ENCODE measurements at regions not wholly inside any gene's neighbourhood (a gene's known extent, or its start where the extent isn't known, plus 50 kb on each side); places are given as distances from the start of the nearest gene placed in this dataset.

- Mint-ChIP-seq H3K27ac (no peak overlapping the region), H3K4me3 (no peak overlapping the region), H3K9me3 (peaks cover 7% of the 10 kb centered on the region), H3K27me3 (ENCODE audit: low read depth) (no peaks in the 10 kb centered on the region), H3K36me3 (ENCODE audit: low read depth) (no peaks in the 10 kb centered on the region), H3K4me1 (ENCODE audit: low read depth) (no peaks in the 10 kb centered on the region)
- DNase-seq (ENCODE audit: low spot score): no peak
Observed at GRCh38 chr7:84553711-84554110, 359.1 kb upstream of the SEMA3A start.

- H3K9me3 Mint-ChIP-seq: no peaks in the 10 kb centered on the region
- no peaks in the 10 kb centered on the region for H3K27me3 Mint-ChIP-seq (ENCODE audit: low read depth)
Observed at GRCh38 chr7:84549409-84549808, 354.8 kb upstream of the SEMA3A start.

GRCh38 chr7:84548366-84549365 is 354.1 kb upstream of the SEMA3A start:
- H3K4me3 Mint-ChIP-seq: no peak overlapping the region
- H3K36me3 Mint-ChIP-seq (ENCODE audit: low read depth): no peaks in the 10 kb centered on the region
- DNase-seq (ENCODE audit: low spot score): no peak

More at GRCh38 chr7:84549409-84549808, 354.8 kb upstream of the SEMA3A start:
- H3K36me3 Mint-ChIP-seq (ENCODE audit: low read depth): no peaks in the 10 kb centered on the region
- no peak overlapping the region for H3K27ac Mint-ChIP-seq
- H3K4me3 Mint-ChIP-seq: no peak overlapping the region
- DNase-seq (ENCODE audit: low spot score): no peak
- no peaks in the 10 kb centered on the region for H3K4me1 Mint-ChIP-seq (ENCODE audit: low read depth)

GRCh38 chr7:84547331-84547730 is 352.7 kb upstream of the SEMA3A start:
- no peaks in the 10 kb centered on the region for H3K4me1 Mint-ChIP-seq (ENCODE audit: low read depth)
- H3K9me3 Mint-ChIP-seq: no peaks in the 10 kb centered on the region
- no peaks in the 10 kb centered on the region for H3K27me3 Mint-ChIP-seq (ENCODE audit: low read depth)
- no peak overlapping the region for H3K4me3 Mint-ChIP-seq
- H3K36me3 Mint-ChIP-seq (ENCODE audit: low read depth): no peaks in the 10 kb centered on the region
- H3K27ac Mint-ChIP-seq: no peak overlapping the region
- DNase-seq (ENCODE audit: low spot score): no peak

More at GRCh38 chr7:84548366-84549365, 354.1 kb upstream of the SEMA3A start:
- Mint-ChIP-seq H3K9me3 (no peaks in the 10 kb centered on the region), H3K27ac (no peak overlapping the region), H3K27me3 (ENCODE audit: low read depth) (no peaks in the 10 kb centered on the region), H3K4me1 (ENCODE audit: low read depth) (no peaks in the 10 kb centered on the region)

- H3K27me3 Mint-ChIP-seq (ENCODE audit: low read depth): no peaks in the 10 kb centered on the region
- no peaks in the 10 kb centered on the region for H3K9me3 Mint-ChIP-seq
- no peak overlapping the region for H3K27ac Mint-ChIP-seq
- DNase-seq (ENCODE audit: low spot score): no peak
- H3K4me1 Mint-ChIP-seq (ENCODE audit: low read depth): no peaks in the 10 kb centered on the region
- H3K36me3 Mint-ChIP-seq (ENCODE audit: low read depth): no peaks in the 10 kb centered on the region
- H3K4me3 Mint-ChIP-seq: no peak overlapping the region
Observed at GRCh38 chr7:84546403-84546802, 351.8 kb upstream of the SEMA3A start.

GRCh38 chr7:84538268-84538667 is 343.7 kb upstream of the SEMA3A start:
- no peaks in the 10 kb centered on the region for H3K4me1 Mint-ChIP-seq (ENCODE audit: low read depth)
- no peak for DNase-seq (ENCODE audit: low spot score)
- no peaks in the 10 kb centered on the region for H3K9me3 Mint-ChIP-seq
- H3K27me3 Mint-ChIP-seq (ENCODE audit: low read depth): no peaks in the 10 kb centered on the region
- no peak overlapping the region for H3K4me3 Mint-ChIP-seq
- H3K27ac Mint-ChIP-seq: no peak overlapping the region
- no peaks in the 10 kb centered on the region for H3K36me3 Mint-ChIP-seq (ENCODE audit: low read depth)

DNA sequence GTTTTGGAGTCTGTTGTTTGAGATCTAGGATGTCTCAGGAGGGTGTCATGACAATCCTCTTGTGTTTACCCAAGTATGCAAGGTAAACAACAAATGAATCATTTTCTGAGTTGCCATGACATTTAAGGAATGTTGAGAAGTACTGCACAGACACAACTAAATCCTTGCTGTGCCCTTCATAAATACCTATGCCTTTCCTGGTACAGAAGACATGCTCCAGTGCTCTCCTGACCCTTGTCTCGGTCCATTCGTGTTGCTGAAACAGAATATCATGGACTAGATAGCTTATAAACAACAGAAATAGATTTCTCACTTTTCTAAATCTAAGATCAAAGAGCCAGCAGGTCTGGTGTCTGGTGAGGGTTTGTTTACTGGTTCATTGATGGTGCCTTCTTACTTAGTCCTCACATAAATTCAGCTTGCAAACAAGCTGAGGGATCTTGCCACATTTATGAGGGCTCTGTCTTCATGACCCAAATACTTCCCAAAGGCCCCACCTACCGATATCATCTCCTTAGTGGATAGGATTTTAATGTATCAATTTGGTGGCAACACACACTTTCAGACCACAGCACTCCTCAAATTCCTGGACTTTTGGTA is 341.8 kb upstream of the SEMA3A start:
- no peaks in the 10 kb centered on the region for H3K4me1 Mint-ChIP-seq (ENCODE audit: low read depth)

DNA sequence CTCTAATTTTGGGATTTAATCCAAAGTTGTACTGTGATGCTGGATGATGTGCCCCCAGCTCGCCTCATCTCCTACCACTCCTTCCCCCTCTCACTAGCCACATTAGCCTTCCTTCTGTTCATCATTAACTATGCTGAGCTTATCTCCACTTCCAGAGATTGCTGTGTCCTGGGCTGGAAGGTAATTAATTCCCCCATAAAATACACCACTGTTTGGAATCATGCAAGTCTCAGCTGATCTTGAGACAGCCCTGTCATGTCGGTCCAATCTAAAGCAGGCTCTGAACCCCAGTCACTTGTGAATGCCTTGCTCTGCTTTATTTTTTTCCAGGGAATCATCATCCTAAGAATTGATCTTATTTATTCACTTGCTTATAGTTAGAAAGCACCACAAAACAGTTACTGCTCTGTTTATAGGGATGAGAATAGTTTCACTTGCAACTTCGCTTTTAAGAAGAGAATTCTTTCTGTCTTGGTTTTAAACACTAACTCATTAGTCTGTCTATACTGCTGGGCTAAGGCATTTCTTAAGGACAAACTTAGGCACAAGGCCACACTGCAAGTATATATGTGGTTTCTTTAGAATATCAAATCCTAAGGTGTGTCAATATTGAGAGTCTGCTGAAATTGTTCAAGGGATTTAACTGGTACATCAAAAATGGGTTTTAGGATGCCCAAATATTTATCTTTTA is 341.1 kb upstream of the SEMA3A start:
- no peak overlapping the region for H3K4me3 Mint-ChIP-seq
- H3K36me3 Mint-ChIP-seq (ENCODE audit: low read depth): no peaks in the 10 kb centered on the region
- no peaks in the 10 kb centered on the region for H3K4me1 Mint-ChIP-seq (ENCODE audit: low read depth)
- no peak overlapping the region for H3K27ac Mint-ChIP-seq
- no peaks in the 10 kb centered on the region for H3K27me3 Mint-ChIP-seq (ENCODE audit: low read depth)
- H3K9me3 Mint-ChIP-seq: no peaks in the 10 kb centered on the region
- no peak for DNase-seq (ENCODE audit: low spot score)

More for the DNA sequence above, 341.8 kb upstream of the SEMA3A start:
- H3K4me3 Mint-ChIP-seq: no peak overlapping the region
- no peaks in the 10 kb centered on the region for H3K36me3 Mint-ChIP-seq (ENCODE audit: low read depth)
- no peak overlapping the region for H3K27ac Mint-ChIP-seq
- H3K9me3 Mint-ChIP-seq: no peaks in the 10 kb centered on the region
- DNase-seq (ENCODE audit: low spot score): no peak
- H3K27me3 Mint-ChIP-seq (ENCODE audit: low read depth): no peaks in the 10 kb centered on the region

- H3K4me1 Mint-ChIP-seq (ENCODE audit: low read depth): no peaks in the 10 kb centered on the region
- H3K27ac Mint-ChIP-seq: no peak overlapping the region
- DNase-seq (ENCODE audit: low spot score): no peak
- H3K9me3 Mint-ChIP-seq: no peaks in the 10 kb centered on the region
- no peak overlapping the region for H3K4me3 Mint-ChIP-seq
- no peaks in the 10 kb centered on the region for H3K36me3 Mint-ChIP-seq (ENCODE audit: low read depth)
- H3K27me3 Mint-ChIP-seq (ENCODE audit: low read depth): no peaks in the 10 kb centered on the region
Observed at GRCh38 chr7:84533182-84533581, 338.6 kb upstream of the SEMA3A start.

- H3K4me3 Mint-ChIP-seq: no peak overlapping the region
- DNase-seq (ENCODE audit: low spot score): no peak
- H3K36me3 Mint-ChIP-seq (ENCODE audit: low read depth): no peaks in the 10 kb centered on the region
- H3K27me3 Mint-ChIP-seq (ENCODE audit: low read depth): no peaks in the 10 kb centered on the region
- H3K4me1 Mint-ChIP-seq (ENCODE audit: low read depth): no peaks in the 10 kb centered on the region
- no peaks in the 10 kb centered on the region for H3K9me3 Mint-ChIP-seq
- no peak overlapping the region for H3K27ac Mint-ChIP-seq
Observed at GRCh38 chr7:84532196-84532595, 337.6 kb upstream of the SEMA3A start.

DNA sequence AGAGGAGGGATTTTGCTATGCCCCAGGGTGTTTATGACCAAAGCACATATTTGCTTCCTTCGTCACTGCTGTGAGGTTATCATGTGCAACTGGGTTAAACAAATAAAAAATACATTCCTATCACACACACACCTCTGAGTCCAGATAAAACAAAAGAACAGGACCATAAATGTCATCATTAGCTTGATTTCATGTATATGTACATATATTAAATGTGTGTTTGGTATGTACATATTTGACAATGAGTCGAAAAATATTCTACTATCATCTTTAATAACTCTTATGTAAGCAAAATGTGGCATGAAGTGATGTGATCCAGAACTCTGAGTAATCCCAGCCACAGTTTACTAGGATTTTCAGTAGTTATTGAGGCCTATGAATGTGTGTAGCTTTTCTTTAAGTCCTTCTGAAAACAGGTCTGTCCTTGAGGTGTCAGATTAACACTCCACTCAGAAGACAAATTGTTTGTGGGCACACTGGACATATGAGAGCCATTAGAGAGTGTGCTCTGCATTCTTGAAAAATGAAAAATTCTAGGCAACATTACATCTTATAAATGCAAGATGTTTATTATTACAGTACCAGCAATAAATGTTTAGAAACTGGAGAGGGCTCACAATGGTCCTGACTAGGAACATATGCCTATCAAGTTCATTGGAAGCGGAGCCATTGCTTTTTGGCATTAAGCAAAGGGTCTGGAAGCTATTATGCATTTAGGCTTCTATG is 335.1 kb upstream of the SEMA3A start:
- Mint-ChIP-seq H3K27me3 (ENCODE audit: low read depth) (no peaks in the 10 kb centered on the region), H3K9me3 (no peaks in the 10 kb centered on the region), H3K36me3 (ENCODE audit: low read depth) (no peaks in the 10 kb centered on the region), H3K4me1 (ENCODE audit: low read depth) (no peaks in the 10 kb centered on the region), H3K27ac (no peak overlapping the region), H3K4me3 (no peak overlapping the region)
- DNase-seq (ENCODE audit: low spot score): no peak

- no peak for DNase-seq (ENCODE audit: low spot score)
- no peaks in the 10 kb centered on the region for H3K27me3 Mint-ChIP-seq (ENCODE audit: low read depth)
- H3K36me3 Mint-ChIP-seq (ENCODE audit: low read depth): no peaks in the 10 kb centered on the region
- no peak overlapping the region for H3K27ac Mint-ChIP-seq
- H3K9me3 Mint-ChIP-seq: no peaks in the 10 kb centered on the region
- H3K4me1 Mint-ChIP-seq (ENCODE audit: low read depth): no peaks in the 10 kb centered on the region
- no peak overlapping the region for H3K4me3 Mint-ChIP-seq
Observed at GRCh38 chr7:84528756-84529479, 334.3 kb upstream of the SEMA3A start.
